ENCODE measurements at regions not wholly inside any gene's neighbourhood (a gene's known extent, or its start where the extent isn't known, plus 50 kb on each side); places are given as distances from the start of the nearest gene placed in this dataset.

DNA sequence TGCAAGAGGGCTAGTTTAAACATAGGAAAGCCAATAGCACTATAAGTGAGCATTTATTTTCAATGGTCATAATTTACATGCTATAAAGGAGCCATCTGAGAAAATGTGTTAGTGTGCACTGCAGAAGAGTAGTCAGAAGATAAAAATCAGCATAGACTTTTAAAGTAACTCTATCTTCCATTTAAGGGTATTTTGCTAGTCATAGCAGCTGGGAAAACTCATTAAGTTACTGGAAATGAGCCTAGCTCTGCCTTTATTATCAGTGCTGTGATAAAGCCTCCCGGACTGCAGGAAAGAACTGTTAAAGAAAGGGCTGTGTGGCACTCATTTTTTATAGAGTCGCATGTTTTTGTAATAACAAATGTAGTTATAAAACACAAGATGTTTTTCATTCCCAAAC lies 825.8 kb upstream of the POM121L12 start:
- 41 to 45% methylated on average over 2 of the region's 2 CpGs for WGBS, 2 donors
- intact Hi-C loops (cut with DNase I; ENCODE audit: low total_unique reads), result no loop called here
- no peaks in the 10 kb centered on the region for H3K27me3 ChIP-seq
- no peak overlapping the region for H3K4me3 ChIP-seq
- H3K9me3 ChIP-seq, result no peaks in the 10 kb centered on the region
- H3K27ac ChIP-seq, result no peak overlapping the region
- TF ChIP-seq POLR2A (IDR thresholded peaks at IDR 0.05), result no peak
- TF ChIP-seq CTCF (IDR thresholded peaks at IDR 0.05), result no peak
- H3K4me1 ChIP-seq, result peaks cover 4% of the 10 kb centered on the region
- no peaks in the 10 kb centered on the region for H3K36me3 ChIP-seq (ENCODE audit: low read depth, missing control alignments)
- no peak for DNase-seq

GRCh38 chr7:52197221-52197620 lies 838.2 kb upstream of the POM121L12 start:
- no peak for DNase-seq
- Histone ChIP-seq H3K27ac (no peak overlapping the region), H3K27me3 (no peaks in the 10 kb centered on the region), H3K36me3 (ENCODE audit: low read depth, missing control alignments) (no peaks in the 10 kb centered on the region), H3K4me3 (no peak overlapping the region), H3K9me3 (no peaks in the 10 kb centered on the region), H3K4me1 (no peaks in the 10 kb centered on the region)
- no peak for TF ChIP-seq CTCF (IDR thresholded peaks at IDR 0.05)
- TF ChIP-seq POLR2A (IDR thresholded peaks at IDR 0.05), result no peak
- intact Hi-C loops (cut with DNase I; ENCODE audit: low total_unique reads), result no loop called here
- 0% methylated on average over 1 of the region's 1 CpG for WGBS, 2 donors

GRCh38 chr7:52195664-52196063 lies 839.8 kb upstream of the POM121L12 start:
- DNase-seq, result no peak
- no peaks in the 10 kb centered on the region for H3K4me1 ChIP-seq
- H3K4me3 ChIP-seq, result no peak overlapping the region
- H3K36me3 ChIP-seq (ENCODE audit: low read depth, missing control alignments), result no peaks in the 10 kb centered on the region
- no peaks in the 10 kb centered on the region for H3K9me3 ChIP-seq
- intact Hi-C loops (cut with DNase I; ENCODE audit: low total_unique reads), result no loop called here
- H3K27me3 ChIP-seq, result no peaks in the 10 kb centered on the region
- whole genome bisulfite sequencing, 2 donors, result 65 to 75% methylated on average over 4 of the region's 4 CpGs
- TF ChIP-seq POLR2A (IDR thresholded peaks at IDR 0.05) (no peak), CTCF (IDR thresholded peaks at IDR 0.05) (no peak)
- H3K27ac ChIP-seq, result no peak overlapping the region

GRCh38 chr7:52189153-52189778 lies 846.2 kb upstream of the POM121L12 start:
- Histone ChIP-seq H3K27ac (no peak overlapping the region), H3K27me3 (no peaks in the 10 kb centered on the region), H3K4me1 (no peaks in the 10 kb centered on the region), H3K36me3 (ENCODE audit: low read depth, missing control alignments) (no peaks in the 10 kb centered on the region), H3K9me3 (no peaks in the 10 kb centered on the region), H3K4me3 (no peak overlapping the region)
- DNase-seq, result no peak
- 80 to 90% methylated on average over 2 of the region's 2 CpGs for WGBS, 2 donors
- intact Hi-C loops (cut with DNase I; ENCODE audit: low total_unique reads), result no loop called here
- TF ChIP-seq POLR2A (IDR thresholded peaks at IDR 0.05) (no peak), CTCF (IDR thresholded peaks at IDR 0.05) (no peak)

DNA sequence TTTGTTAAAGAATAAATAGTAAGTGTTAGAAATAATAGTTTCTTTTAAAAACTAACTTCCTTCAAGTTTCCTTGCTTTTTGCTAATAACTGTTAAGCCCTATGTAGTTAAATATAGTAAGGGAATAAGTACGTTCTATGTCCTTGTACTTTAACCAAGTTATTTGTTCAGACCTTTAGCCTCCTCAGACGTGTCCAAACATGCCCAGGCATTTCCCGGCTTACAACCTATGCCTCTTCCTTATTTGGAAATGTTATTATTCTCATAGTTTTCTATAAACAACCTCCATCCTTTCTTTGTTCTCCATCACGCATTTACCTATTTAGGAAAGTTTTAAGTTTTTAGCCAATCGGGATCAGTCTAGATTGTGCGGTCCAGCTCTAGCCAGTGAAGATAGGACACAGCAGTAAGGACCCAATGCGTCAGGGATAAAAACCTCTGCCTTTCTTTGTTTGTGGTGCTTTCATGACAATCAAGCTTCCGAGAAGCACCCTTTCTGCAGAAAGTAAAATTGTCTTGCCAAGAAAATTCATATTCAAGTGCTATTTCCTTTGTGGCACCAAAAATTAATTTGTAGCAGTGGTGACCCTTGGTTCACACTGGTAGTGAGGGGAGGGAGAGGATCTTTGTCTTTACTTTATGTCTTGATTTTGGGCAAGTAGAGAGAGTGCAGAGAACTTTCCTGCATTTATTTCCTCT lies 851.3 kb upstream of the POM121L12 start:
- no peak overlapping the region for H3K27ac ChIP-seq
- intact Hi-C loops (cut with DNase I; ENCODE audit: low total_unique reads), result no loop called here

More for the DNA sequence above, 851.3 kb upstream of the POM121L12 start:
- Histone ChIP-seq H3K36me3 (ENCODE audit: low read depth, missing control alignments) (no peaks in the 10 kb centered on the region), H3K9me3 (no peaks in the 10 kb centered on the region), H3K27me3 (no peaks in the 10 kb centered on the region), H3K4me3 (no peak overlapping the region), H3K4me1 (no peaks in the 10 kb centered on the region)
- TF ChIP-seq CTCF (IDR thresholded peaks at IDR 0.05) (no peak), POLR2A (IDR thresholded peaks at IDR 0.05) (no peak)
- 64 to 74% methylated on average over 8 of the region's 8 CpGs for WGBS, 2 donors
- DNase-seq, result no peak

Measured in testis (tissue), 2 donors.